Inflammatory macrophage (primary cell): ENCODE measurements at regions not wholly inside any gene's neighbourhood (a gene's known extent, or its start where the extent isn't known, plus 50 kb on each side); places are given as distances from the start of the nearest gene placed in this dataset.
A peak's percentile ranks its signal among the peaks of the same experiment; 100 is the strongest.
"Not testable (repeated sequence)": the region's sequence is repeated elsewhere in the genome, so short reads cannot be mapped to it uniquely, and the experiment has no call there.

ENCODE experiments used
- DNase-seq, 2 donors: peaks; one replicate each; pipeline ENCODE4 v3.0.0-alpha.2; 2020 to 2022

GRCh38 chr3:5846261-5846660 lies 658.8 kb downstream of the EDEM1 start:
- no peak for DNase-seq

DNA sequence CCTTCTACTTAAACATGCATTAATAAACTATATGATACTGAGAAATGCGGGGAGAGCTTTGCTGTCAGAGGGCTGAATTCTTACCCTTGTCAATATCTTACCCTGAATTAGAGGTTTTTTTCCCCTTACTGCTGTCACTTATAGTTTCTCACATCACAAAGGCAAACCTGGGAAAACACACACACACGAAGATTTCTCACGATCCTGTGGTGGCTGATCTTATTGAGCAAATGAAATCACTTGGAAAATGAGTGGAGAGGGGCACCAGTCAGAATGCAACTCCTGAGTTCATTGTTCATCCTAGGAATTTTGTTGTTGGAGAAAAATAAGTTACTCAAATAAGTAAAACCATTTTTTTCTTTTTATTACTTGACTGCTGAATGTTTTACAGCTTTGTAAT lies 673.6 kb downstream of the EDEM1 start:
- DNase-seq, result no peak

- no peak for DNase-seq
Measured at GRCh38 chr3:5874931-5875341, 687.4 kb downstream of the EDEM1 start.

- no peak for DNase-seq
Measured at GRCh38 chr3:5888851-5889250, 701.3 kb downstream of the EDEM1 start.

- DNase-seq, result no peak
Measured at GRCh38 chr3:5889374-5889773, 701.9 kb downstream of the EDEM1 start.

DNA sequence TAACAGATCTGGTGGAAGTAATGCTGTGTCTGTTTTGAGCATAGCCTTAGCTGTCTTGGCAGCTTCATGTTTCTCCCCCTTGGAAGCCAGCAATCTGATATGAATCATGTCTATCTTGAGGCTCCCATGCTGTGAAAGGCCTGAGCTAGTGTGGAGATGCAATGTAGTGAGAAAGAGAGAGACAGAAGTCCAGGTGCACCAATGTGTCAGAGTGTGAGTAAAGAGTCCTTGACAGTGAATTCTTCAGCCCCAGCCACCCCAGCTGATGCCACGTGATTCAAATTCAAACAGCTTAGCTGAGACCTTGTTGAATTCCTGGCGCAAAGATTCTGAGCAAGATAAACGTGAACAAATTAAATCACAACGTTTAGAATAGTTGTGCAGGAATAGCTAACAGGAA lies 704.2 kb downstream of the EDEM1 start:
- DNase-seq, result no peak

DNA sequence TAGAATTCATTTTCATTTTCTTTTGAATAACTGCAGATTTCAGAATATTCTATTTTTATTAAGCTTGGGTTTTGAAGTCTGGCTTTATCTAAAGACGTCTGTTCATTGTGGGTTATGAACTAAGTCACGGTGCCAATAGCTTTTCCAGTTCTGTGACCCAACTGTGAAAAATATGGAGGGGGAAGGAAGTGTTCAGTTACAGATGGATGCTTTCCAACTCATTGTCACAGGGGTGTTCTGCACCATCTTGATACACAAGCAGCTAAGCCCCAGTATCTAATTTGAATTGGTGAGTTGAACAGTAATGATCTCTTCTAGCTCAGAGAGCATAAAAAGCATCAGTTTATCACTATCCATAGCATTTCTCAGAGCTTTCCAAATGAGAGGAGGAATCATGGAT lies 710.6 kb downstream of the EDEM1 start:
- no peak for DNase-seq

DNA sequence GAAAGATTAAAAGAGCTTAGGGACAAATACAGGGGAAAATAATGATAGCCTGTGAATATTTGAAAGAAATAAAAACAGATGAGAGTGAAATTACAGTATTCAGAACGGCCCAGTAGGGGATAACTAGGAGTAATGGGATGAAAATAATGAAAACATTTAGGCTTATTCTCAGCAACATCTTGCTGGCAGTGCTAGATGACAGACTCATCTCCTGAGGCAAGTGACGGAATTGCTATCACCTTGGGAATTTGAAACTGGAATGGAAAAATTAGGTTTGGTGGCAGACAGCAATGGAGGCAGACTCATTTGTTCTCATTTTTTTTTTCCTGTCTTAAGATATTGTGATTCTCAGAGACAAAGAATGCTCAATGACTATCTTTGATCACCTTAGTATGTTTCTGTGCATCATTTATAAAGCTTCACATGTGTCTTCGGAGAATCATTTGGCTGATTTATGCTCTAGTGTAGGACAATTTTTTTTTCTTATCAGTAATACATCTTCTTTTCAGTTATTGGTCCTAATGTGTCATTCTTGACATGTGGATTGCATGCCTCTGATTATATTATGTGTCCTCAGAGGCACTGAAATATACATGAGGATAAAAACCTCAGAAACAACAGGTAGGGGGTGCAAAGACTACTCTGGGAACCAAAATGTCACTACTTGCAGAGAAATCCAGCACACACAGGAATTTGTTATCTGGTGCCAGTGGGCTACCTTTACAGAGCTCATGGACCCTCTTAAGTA lies 711.7 kb downstream of the EDEM1 start:
- DNase-seq, result no peak

GRCh38 chr3:5917932-5918331 lies 730.4 kb downstream of the EDEM1 start:
- DNase-seq, result no peak

DNA sequence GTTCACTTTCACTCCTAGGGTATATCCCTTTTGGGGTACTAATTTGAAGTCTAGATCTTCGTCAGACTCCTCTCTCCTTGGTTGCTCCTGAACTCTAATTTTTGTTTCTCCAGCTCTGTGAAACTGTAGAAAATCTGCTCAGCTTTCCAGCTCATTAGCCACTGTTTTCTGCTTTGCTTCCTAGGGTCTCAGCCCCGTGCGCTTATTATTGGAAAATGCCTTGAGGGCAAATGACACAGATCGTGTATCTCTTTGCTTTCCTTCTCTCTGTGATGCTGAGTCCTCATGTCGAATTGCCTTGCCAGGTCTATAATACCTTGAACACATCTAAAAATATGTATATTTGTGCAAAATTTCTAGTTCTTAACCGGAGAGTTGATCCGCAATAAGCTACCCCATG lies 731.1 kb downstream of the EDEM1 start:
- DNase-seq, result no peak

DNA sequence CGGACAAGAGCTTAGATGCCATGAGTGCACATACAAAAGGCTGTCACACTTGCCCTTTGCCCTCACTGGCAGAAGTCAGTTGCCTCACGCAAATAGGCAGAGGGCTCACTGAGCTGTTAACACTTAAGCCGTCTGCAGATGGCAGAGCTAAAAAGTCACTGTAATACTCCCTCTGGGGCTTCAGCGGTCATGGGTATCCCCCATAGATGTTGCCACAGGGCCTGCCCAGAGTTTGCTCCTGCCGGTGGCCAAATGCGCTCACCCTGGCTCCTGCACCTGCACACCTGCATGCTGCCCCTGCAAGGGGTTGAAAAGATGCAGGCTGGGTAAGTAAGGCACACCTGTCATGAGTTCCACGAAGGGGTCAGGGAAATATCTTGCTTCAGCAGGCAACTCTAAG lies 741.5 kb downstream of the EDEM1 start:
- DNase-seq, result no peak

DNA sequence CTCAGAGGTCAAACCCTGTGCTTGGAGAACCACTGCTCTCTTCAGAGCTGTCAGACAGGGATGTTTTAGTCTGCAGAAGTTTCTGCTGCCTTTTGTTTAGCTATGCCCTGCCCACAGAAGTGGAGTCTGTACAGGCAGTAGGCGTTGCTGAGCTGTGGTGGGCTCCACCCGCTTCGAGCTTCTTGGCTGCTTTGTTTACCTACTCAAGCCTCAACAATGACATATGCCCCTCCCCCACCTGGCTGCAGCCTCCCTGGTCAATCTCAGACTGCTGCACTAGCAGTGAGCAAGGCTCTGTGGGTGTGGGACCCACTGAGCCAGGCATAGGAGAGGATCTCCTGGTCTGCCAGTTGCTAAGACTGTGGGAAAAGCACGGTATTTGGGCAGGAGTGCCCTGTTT lies 756.6 kb downstream of the EDEM1 start:
- not testable (repeated sequence) for DNase-seq

GRCh38 chr3:5948084-5948483 lies 760.6 kb downstream of the EDEM1 start:
- DNase-seq, result no peak

DNA sequence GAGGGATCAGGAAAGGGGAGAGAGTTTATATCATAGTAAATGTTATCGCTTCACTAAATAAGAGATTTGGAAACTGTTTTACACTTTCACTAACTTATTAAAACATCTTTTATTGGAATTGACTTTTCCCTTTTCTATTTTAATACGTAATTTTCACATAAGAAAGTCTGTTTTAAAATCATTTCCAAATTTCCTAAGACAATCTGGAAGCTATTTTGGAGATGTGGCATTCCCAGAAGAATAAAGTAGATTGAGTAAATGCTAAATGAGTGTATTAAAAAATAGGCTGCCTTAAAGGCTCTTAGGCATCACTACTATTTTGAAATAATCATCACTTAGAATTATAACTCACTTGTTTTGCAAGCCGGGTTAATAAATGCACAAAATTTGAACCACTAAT lies 763.5 kb downstream of the EDEM1 start:
- no peak for DNase-seq

DNA sequence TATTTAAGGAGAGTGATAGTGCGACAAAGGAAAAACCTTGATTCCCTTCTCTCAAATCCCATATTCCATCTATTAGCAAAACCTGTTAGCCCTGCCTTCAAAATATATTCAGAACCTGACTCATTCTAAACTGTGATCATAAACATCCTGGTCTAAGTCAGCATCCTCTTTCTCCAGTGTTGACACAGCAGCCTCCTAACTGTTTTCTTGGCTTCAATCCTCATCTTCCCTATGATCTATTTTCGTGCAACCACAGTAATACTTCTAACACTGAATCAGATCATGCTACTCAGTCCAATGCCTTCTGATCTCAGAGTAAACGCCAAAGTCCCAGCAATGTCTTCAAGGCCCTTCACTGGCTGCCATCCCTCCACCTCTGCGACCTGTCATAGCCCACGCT lies 785.1 kb downstream of the EDEM1 start:
- no peak for DNase-seq

DNA sequence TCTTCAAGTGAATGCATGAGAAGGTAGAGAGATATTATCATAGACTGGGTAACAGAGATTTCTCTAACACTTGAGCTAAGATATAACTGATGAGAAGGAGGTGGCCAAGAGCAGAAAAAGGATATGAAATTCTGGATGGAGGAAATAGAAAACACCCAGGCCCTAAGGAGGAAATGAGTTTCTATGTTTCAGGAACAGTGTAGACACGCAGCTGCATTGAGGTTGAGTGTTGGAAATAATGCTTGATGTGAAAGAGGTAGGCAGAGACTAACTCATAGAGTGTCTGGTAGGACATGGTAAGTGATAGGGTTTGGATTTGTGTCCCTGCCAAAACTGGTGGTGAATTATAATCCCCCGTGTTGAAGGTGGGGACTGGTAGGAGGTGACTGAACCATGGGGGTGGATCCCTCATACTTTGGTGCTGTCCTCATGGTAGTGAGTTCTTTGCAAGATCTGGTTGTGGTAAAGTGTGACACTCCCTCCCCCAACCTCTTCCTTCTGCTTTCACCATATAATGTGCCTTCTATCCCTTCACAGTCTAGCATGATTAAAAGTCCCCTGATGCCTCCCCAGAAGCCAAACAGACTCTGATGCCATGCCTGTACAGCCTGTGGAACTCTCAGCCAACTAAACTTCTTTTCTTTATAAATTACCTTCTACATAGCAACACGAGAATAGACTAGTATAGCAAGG lies 787.3 kb downstream of the EDEM1 start:
- peak; percentile 50 to 51 for DNase-seq

DNA sequence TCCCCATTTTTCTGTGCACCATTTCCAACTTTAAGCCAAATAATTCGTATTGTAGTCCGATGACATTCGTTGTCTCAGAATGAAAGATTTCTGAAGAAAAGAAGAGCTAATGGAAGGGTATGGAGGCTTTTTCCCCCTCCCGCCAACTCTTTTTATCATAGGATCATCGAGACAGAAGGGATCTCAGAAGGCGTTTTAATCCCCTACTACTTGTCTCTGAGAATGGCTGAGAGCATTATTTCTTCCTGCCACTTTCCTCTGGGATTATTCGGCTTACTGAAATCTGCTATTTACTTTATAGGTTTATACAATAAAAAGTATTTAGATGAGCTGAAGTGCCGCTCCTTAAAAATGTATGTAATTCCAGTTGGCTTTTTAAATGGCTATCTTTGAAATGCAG lies 789.8 kb downstream of the EDEM1 start:
- no peak for DNase-seq

DNA sequence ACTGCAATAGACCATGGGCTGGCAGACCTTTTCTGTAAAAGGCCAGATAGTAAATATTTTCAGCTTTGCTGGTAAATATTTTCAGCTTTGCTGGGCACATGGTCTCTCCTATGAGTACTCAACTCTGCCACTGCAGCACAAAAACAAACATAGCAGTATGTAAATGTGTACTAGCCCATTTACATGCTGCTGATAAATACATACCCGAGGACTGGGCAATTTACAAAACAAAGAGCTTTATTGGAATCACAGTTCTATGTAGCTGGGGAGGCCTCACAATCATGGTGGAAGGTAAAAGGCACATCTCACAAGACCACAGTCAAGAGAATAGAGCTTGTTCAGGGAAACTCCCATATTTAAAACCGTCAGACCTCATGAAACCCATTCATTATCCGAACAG lies 793.0 kb downstream of the EDEM1 start:
- DNase-seq, result no peak

GRCh38 chr3:5994651-5995050 lies 807.1 kb downstream of the EDEM1 start:
- no peak for DNase-seq

GRCh38 chr3:6018456-6018855 lies 830.9 kb downstream of the EDEM1 start:
- DNase-seq, result no peak

GRCh38 chr3:6022621-6023020 lies 835.1 kb downstream of the EDEM1 start:
- no peak for DNase-seq

DNA sequence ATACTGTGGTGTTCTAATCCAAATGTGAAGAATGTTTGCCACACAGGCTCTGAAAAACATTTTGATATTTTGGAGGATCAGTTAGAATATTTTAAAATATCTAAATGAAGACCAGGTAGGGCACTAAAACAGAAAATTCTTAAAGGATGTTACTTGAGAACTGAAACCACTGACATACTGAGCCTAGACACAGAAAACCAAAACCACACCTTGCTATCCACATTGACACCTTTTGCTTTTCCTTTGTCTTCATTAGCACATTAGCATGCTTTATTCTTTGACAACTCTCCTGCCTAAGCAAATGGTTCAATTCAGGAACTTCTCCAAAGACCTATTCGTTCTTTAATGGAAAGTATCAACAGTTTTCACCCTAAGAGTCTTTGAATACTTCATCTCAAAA lies 835.9 kb upstream of the GRM7 start:
- no peak for DNase-seq

GRCh38 chr3:6030648-6031047 lies 830.3 kb upstream of the GRM7 start:
- DNase-seq, result not testable (repeated sequence)

DNA sequence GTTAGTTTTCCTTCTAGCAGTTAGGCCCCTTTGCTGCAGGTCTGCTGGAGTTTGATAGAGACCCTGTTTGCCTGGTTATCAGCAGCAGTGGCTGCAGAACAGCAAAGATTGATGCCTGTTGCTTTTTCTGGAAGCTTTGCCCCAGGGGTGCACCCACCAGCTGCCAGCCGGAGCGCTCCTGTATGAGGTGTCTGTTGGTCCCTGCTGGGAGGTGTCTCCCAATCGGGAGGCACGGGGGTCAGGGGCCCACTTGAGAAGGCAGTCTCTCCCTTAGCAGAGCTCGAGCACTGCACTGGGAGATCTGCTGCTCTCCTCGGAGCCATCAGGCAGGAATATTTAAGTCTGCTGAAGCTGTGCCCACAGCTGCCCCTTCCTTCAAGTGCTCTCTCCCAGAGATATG lies 825.3 kb upstream of the GRM7 start:
- no peak for DNase-seq

DNA sequence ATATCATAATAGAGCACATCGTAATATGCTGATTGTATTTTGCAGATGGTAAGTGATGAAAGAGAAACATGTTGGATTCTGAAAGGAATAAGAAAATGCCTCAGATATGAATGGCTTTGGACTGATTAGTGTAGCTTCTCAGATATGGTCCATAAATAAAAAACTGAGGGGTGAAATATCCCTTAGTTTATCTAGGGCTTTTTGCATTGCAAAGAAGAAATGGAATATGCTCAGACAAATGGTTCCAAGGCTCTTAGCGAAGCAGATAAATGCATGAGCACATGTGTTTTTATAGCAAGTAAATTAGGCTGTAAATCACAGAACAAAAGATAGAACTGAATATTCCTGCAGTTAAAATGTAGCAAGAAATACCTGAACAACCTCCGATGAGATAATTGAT lies 820.9 kb upstream of the GRM7 start:
- DNase-seq, result no peak
